Uterus (tissue), 2 donors: ENCODE measurements at regions not wholly inside any gene's neighbourhood (a gene's known extent, or its start where the extent isn't known, plus 50 kb on each side); places are given as distances from the start of the nearest gene placed in this dataset.

ENCODE experiments used
- POLR2A ChIP-seq, 2 donors: fragments of 450-650 bp; IDR thresholded peaks; one replicate each; pipeline ENCODE4 v1.6.1; 2016; ENCODE audit warnings: antibody characterized with exemption in 2 of 2, mild to moderate bottlenecking in 1 of 2, moderate library complexity in 1 of 2
- TF ChIP-seq, protein P1 (sequence below), 4 experiments: fragments of 200-600 bp in 2 of 4; fragments of 450-650 bp in 2 of 4; sonication (generic) in 2 of 4; IDR thresholded peaks; one replicate each; pipeline ENCODE4 v1.5.1; 2016 to 2019; ENCODE audit warnings: antibody characterized with exemption in 4 of 4, mild to moderate bottlenecking in 2 of 4, moderate library complexity in 1 of 4

DNA sequence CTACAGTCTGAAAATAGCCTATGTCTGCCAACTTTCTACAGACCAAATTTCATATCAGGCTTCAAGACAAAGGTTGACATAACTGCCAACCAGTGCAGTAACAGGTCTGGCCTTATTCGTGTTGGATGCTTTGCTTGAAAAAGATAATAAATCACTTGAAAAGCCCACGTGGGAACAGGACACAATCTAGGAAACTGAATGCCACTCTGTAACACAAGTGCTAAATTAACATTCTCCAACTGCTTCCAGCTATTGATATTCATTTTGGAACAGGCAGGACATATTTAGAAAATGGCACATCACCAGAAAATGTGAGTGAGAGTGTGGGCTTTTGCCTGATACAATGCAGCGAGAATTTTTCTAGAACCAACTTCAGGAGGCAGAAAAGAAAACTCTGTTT lies 165.9 kb upstream of the CCDC150 start:
- no peak for TF ChIP-seq POLR2A (IDR thresholded peaks at IDR 0.05)
- TF ChIP-seq, protein P1, sequence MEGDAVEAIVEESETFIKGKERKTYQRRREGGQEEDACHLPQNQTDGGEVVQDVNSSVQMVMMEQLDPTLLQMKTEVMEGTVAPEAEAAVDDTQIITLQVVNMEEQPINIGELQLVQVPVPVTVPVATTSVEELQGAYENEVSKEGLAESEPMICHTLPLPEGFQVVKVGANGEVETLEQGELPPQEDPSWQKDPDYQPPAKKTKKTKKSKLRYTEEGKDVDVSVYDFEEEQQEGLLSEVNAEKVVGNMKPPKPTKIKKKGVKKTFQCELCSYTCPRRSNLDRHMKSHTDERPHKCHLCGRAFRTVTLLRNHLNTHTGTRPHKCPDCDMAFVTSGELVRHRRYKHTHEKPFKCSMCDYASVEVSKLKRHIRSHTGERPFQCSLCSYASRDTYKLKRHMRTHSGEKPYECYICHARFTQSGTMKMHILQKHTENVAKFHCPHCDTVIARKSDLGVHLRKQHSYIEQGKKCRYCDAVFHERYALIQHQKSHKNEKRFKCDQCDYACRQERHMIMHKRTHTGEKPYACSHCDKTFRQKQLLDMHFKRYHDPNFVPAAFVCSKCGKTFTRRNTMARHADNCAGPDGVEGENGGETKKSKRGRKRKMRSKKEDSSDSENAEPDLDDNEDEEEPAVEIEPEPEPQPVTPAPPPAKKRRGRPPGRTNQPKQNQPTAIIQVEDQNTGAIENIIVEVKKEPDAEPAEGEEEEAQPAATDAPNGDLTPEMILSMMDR (IDR thresholded peaks at IDR 0.05): no peak
